ENCODE measurements at regions not wholly inside any gene's neighbourhood (a gene's known extent, or its start where the extent isn't known, plus 50 kb on each side); places are given as distances from the start of the nearest gene placed in this dataset.
"Not testable (repeated sequence)": the region's sequence is repeated elsewhere in the genome, so short reads cannot be mapped to it uniquely, and the experiment has no call there.

DNA sequence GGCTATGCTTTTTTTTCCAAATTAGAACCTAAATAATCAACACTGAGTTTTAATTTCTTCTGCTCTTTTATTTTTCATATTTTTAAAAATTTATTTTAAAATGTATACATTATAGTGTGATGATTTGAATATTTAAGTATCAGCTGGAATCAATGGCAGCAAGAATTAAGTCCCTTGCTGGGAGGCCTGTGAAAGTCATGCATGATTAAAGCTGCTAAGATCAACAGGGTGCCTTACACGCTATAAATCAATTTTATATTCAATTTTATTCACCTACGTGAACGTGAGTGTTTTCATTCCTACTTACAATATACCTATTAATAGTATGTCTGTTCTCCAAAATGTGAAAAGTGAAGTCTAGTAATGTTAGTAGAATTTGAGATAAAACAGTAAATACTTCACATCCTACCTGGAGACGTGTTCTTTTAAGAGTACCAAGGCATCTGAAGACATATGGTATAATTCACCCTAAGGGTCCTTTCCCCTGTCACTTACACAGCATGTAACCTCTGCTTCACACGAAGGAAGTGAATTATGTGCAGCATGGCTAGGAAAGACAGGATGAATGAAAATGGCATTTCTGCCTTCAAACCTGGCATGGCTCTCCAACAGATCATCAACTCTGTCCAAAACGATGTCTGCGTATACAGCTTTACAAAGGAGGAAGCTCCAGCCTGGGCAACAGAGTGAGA is 640.4 kb upstream of the ROBO1 start:
- DNase-seq: no peak

- no peak for DNase-seq
Measured at GRCh38 chr3:80405618-80406017, 637.8 kb upstream of the ROBO1 start.

DNA sequence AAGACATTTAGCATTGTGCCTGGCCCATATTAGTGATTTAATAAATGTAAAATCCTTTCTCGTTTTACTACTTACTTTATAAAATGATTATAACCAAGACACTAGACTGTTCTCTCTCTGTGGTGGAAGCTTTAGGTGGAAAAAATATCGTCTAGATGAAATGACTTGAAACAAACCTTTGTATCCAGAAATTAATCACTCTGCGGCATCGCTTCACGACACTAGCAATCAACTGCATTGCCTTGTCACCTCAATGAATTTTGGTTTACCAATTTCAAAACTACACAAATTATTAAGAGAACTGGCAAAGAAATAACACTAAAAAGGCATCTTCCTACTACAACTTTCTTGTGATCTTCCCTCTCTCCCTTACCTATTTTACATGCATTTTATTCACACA is 627.2 kb upstream of the ROBO1 start:
- DNase-seq: no peak

GRCh38 chr3:80391573-80391972 is 623.8 kb upstream of the ROBO1 start:
- no peak for DNase-seq

GRCh38 chr3:80384811-80385210 is 617.0 kb upstream of the ROBO1 start:
- DNase-seq: no peak

DNA sequence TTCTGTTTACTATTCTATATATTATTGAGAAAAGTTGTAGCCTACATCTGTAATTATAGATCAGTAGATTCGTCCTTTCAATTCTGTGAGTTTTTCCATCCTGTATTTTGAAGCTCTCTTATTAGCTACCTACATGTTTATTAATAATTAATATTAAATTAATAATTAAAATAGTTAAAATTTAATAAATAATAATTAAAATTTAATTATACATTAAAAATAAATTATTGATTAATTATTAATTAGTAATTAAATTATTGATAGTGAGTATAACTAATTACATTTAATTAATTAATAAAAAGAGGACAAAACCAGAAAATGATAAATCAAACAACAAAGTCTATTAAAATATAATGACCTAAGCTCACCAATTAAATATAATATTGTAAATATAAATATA is 606.6 kb upstream of the ROBO1 start:
- no peak for DNase-seq

GRCh38 chr3:80368616-80369015 is 600.8 kb upstream of the ROBO1 start:
- DNase-seq: no peak

- DNase-seq: no peak
Measured at GRCh38 chr3:80366808-80367548, 599.2 kb upstream of the ROBO1 start.

DNA sequence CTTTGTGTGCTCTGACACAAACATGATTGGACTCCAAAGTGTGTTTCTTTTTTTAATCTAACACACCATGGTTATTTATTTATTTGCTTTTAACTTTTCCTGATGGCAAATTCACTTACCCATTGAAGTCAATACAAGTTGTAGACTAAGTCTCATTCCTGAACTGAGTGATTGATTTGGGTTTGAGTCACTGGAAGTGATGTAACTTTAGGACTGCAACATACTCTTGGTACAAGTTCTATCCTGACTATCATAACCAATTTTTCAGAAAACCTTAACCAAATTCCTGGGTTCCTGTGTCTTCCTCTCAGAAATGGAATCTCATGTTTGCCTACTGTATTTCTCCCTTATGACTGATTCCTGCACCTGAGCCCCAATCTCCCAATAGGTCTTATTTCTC is 590.0 kb upstream of the ROBO1 start:
- DNase-seq: no peak

DNA sequence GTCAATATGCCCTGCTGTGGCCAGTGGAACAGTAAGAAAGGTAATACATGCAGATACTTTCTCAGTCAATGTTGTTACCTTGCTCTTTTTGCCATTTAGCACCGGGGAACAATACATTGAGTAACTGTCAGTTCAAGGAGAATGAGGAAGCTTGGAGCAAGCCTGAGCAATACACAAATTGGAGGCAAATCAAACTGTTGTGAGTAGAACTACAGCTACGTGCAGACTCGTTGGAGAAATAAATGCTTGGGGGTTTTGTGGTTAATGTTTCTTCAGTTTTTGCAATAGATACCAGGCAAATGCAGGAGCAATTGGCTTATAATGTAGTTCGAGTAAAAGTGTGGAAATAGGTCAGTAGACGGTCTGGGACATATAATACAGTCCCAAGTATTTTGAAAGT is 587.3 kb upstream of the ROBO1 start:
- no peak for DNase-seq

GRCh38 chr3:80351201-80351600 is 583.4 kb upstream of the ROBO1 start:
- no peak for DNase-seq

GRCh38 chr3:80350771-80351170 is 583.0 kb upstream of the ROBO1 start:
- no peak for DNase-seq

DNA sequence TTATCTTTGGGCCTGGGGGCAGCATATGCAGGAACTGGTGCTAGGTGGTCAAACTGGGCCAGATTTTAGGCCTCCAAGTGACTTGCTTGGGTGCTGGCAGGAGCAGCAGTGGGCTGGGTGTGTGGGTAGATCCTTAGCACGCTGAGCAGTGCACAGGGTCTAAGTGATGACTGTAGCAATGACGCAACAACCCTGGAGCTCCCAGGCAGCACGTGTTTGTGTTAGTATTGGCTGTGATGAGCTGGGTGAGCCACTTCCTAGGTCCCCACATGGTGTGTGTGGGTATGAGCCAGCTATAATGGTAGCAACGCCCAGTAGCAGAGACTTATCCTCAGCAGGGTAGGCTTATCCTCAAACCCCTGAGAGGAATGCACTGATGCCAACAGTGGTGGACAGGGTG is 570.6 kb upstream of the ROBO1 start:
- no peak for DNase-seq

- no peak for DNase-seq
Measured at GRCh38 chr3:80334534-80334933, 566.7 kb upstream of the ROBO1 start.

DNA sequence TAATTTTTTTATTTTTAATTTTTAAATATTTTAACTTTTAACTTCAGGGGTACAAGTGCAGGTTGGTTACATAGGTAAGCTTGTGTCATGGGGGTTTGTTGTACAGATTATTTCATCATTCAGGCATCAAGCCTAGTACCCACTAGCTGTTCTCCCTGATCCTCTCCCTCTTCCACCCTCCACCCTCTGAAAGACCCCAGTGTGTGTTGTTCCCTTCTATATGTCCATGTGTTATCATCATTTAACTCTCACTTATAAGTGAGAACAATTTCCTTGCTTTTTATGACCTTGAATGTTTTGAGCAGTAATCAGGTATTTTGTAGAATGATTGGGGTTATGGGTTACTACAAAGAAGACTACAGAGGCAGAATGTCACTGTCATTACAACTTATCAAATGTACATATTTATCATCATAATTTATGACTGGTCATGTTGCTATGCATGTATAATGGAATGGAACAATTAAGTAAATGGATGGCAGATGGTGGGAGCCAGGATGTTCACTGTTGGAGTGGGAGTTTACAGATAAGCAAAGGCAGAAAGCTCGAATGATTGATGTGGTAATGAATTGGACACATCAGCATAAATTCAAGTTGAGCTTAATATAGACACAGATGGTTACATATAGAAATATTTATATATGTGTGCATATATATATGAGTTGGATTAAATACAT is 563.8 kb upstream of the ROBO1 start:
- DNase-seq: no peak

DNA sequence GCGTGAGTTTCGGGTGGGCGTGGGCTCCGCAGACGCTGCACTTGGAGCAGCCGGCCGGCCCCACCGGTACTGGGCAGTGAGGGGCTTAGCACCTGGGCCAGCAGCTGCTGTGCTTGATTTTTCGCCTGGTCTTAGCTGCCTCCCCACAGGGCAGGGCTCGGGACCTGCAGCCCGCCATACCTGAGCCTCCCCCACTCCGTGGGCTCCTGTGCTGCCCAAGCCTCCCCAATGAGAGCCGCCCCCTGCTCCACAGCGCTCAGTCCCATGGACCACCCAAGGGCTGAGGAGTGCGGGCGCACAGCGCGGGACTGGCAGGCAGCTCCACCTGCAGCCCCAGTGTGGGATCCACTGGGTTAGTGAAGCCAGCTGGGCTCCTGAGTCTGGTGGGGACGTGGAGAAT is 546.7 kb upstream of the ROBO1 start:
- not testable (repeated sequence) for DNase-seq

DNA sequence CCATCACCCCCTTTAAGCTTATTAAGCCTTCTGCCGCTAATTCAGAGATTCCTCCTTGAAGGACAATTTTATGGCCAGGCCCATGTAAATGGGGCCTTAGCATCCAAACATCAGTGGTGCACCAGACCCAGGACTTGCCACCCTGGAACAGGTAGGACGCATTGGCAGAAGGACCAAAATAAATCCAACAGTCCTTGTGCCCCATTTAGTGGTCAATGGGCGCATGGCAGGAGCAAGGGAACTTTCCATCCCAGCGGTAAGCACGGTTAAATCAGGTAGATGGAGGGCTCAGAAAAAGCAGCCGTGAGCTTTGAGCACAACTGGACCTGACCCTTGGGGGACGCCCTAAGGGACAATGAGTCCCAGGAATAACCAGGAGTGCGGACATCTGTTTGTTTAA is 540.8 kb upstream of the ROBO1 start:
- no peak for DNase-seq

GRCh38 chr3:80307844-80308243 is 540.0 kb upstream of the ROBO1 start:
- DNase-seq: no peak

DNA sequence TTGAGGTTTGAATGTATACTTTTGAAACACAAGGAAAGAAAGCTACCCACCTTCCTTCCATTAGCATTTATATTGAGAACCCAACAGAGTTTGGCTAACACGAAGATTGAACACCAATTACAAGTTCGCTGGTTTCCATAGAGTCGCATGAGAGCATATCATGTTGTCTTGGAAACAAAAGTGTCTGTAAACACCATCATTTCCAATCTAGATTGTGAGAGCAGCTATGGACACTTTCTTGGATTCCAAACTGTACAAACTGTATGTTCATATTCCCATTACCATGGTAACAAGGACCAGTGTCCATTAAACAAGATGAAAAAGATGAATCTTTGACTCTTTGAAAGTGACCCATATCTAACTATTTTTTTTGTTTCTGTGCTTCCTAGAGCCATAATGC is 529.9 kb upstream of the ROBO1 start:
- DNase-seq: no peak

- DNase-seq: no peak
Measured at GRCh38 chr3:80285388-80285787, 517.6 kb upstream of the ROBO1 start.

GRCh38 chr3:80283783-80284182 is 516.0 kb upstream of the ROBO1 start:
- DNase-seq: no peak

DNA sequence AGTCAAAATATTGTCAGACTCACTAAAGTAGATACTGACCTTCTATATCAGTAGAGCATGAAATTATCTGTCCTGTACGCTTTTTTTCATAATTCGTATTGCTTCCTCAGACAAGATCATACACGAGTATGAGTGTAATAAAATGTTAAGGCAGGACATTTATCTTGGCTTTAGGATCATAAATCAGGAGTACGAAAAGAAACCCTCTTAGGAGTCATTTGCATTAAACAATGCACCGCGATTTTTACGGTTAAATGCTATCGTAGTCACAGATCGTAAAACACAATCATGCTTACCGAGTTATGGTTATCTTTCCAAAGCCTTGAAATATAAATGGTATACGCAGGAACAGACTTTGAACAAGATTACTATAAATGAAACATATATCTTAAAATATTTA is 510.3 kb upstream of the ROBO1 start:
- no peak for DNase-seq

DNA sequence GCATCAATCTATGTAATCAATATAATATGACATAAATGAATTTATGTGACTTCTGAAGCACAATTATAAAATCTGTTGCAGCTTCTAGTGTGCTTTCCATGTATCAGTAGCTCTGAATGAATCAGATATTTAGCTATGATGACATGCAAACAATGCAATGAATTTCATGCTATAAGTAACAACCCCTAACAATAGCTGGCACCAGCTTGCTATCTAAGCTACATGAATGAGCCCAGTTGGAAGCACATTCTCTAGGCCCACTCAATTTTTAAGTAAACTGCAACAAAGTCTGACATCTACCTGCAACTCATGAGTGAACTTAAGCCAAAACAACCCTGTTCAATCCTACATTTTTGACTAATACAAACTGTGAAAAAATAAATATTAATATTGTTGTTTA is 507.3 kb upstream of the ROBO1 start:
- no peak for DNase-seq

DNA sequence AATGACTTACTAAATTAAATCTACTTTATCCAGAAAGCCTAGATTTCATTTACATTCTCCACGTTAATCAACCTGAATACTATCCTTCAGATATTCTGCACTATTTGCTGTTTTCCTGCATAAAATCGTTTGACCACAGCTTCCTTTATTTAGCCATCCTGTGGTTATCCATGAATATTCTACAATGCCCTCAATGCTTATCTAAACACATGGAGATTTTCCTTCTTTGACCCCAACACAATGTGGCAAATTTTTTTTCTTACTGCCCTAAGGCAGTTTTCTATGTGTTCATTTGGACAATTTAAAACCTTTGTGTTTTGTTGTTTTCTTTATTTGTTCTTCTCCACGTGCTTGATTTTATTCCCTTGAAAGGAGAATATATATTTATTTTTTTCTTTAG is 495.5 kb upstream of the ROBO1 start:
- no peak for DNase-seq
